ENCODE measurements at regions not wholly inside any gene's neighbourhood (a gene's known extent, or its start where the extent isn't known, plus 50 kb on each side); places are given as distances from the start of the nearest gene placed in this dataset.

GRCh38 chr6:9101920-9102319 is 666.6 kb upstream of the SLC35B3 start:
- no peak for TF ChIP-seq CTCF (IDR thresholded peaks at IDR 0.05)
- H3K4me1 ChIP-seq (ENCODE audit: low read depth), result no peaks in the 10 kb centered on the region
- H3K4me3 ChIP-seq, result no peak overlapping the region
- DNase-seq (no peak), ATAC-seq (no peak)
- no peaks in the 10 kb centered on the region for H3K9me3 ChIP-seq
- intact Hi-C loops (cut with DNase I, micrococcal nuclease), result no loop called here
- H3K36me3 ChIP-seq (ENCODE audit: low read depth), result no peaks in the 10 kb centered on the region

GRCh38 chr6:9100869-9101580 is 665.7 kb upstream of the SLC35B3 start:
- Histone ChIP-seq H3K4me3 (no peak overlapping the region), H3K4me1 (ENCODE audit: low read depth) (no peaks in the 10 kb centered on the region), H3K9me3 (no peaks in the 10 kb centered on the region), H3K36me3 (ENCODE audit: low read depth) (no peaks in the 10 kb centered on the region)
- no peak for TF ChIP-seq CTCF (IDR thresholded peaks at IDR 0.05)
- intact Hi-C loops (cut with DNase I, micrococcal nuclease), result no loop called here
- ATAC-seq (no peak), DNase-seq (no peak)

GRCh38 chr6:9095729-9096128 is 660.4 kb upstream of the SLC35B3 start:
- Histone ChIP-seq H3K36me3 (ENCODE audit: low read depth) (no peaks in the 10 kb centered on the region), H3K4me1 (ENCODE audit: low read depth) (no peaks in the 10 kb centered on the region), H3K4me3 (no peak overlapping the region), H3K9me3 (no peaks in the 10 kb centered on the region)
- no peak for DNase-seq
- intact Hi-C loops (cut with DNase I, micrococcal nuclease), result no loop called here
- no peak for TF ChIP-seq CTCF (IDR thresholded peaks at IDR 0.05)
- ATAC-seq, result no peak

- Histone ChIP-seq H3K4me3 (no peak overlapping the region), H3K4me1 (ENCODE audit: low read depth) (no peaks in the 10 kb centered on the region), H3K36me3 (ENCODE audit: low read depth) (no peaks in the 10 kb centered on the region), H3K9me3 (no peaks in the 10 kb centered on the region)
- no peak for ATAC-seq
- DNase-seq, result no peak
- intact Hi-C loops (cut with DNase I, micrococcal nuclease), result no loop called here
- TF ChIP-seq CTCF (IDR thresholded peaks at IDR 0.05), result no peak
Observed at GRCh38 chr6:9095137-9095536, 659.8 kb upstream of the SLC35B3 start.

GRCh38 chr6:9089724-9090123 is 654.4 kb upstream of the SLC35B3 start:
- H3K4me1 ChIP-seq (ENCODE audit: low read depth), result no peaks in the 10 kb centered on the region
- TF ChIP-seq CTCF (IDR thresholded peaks at IDR 0.05), result no peak
- H3K9me3 ChIP-seq, result no peaks in the 10 kb centered on the region
- H3K4me3 ChIP-seq, result no peak overlapping the region
- H3K36me3 ChIP-seq (ENCODE audit: low read depth), result no peaks in the 10 kb centered on the region
- intact Hi-C loops (cut with DNase I, micrococcal nuclease), result no loop called here
- ATAC-seq, result no peak
- no peak for DNase-seq

GRCh38 chr6:9087470-9087869 is 652.1 kb upstream of the SLC35B3 start:
- intact Hi-C loops (cut with DNase I, micrococcal nuclease), result no loop called here
- no peak for ATAC-seq
- Histone ChIP-seq H3K4me3 (no peak overlapping the region), H3K9me3 (no peaks in the 10 kb centered on the region), H3K4me1 (ENCODE audit: low read depth) (no peaks in the 10 kb centered on the region), H3K36me3 (ENCODE audit: low read depth) (no peaks in the 10 kb centered on the region)
- no peak for DNase-seq
- no peak for TF ChIP-seq CTCF (IDR thresholded peaks at IDR 0.05)
